Stimulated activated naive CD8-positive, alpha-beta T cell treated with anti-CD3 and anti-CD28 coated beads, Interleukin-15, Interleukin-2, amounts not matched to agents 100 ng/mL and 50 ng/mL, for 24 hours (primary cell): ENCODE measurements at regions not wholly inside any gene's neighbourhood (a gene's known extent, or its start where the extent isn't known, plus 50 kb on each side); places are given as distances from the start of the nearest gene placed in this dataset.

Experiments
- H3K27ac Mint-ChIP-seq: one replicate; pipeline ENCODE4 v1.8.0; 2021; ENCODE audit warnings: mild to moderate bottlenecking, mixed read lengths
- H3K27me3 Mint-ChIP-seq: one replicate; pipeline ENCODE4 v1.8.0; 2021; ENCODE audit warnings: mixed read lengths
- H3K36me3 Mint-ChIP-seq: one replicate; pipeline ENCODE4 v1.8.0; 2021; ENCODE audit warnings: low read depth, mixed read lengths
- H3K4me1 Mint-ChIP-seq: one replicate; pipeline ENCODE4 v1.8.0; 2021; ENCODE audit warnings: low read depth, mixed read lengths
- H3K4me3 Mint-ChIP-seq: one replicate; pipeline ENCODE4 v1.8.0; 2021; ENCODE audit warnings: mild to moderate bottlenecking, mixed read lengths
- H3K9me3 Mint-ChIP-seq: one replicate; pipeline ENCODE4 v1.8.0; 2021; ENCODE audit warnings: mixed read lengths

GRCh38 chr18:55764386-55764785 lies 176.4 kb upstream of the TCF4 start:
- Mint-ChIP-seq H3K4me1 (no peaks in the 10 kb centered on the region), H3K4me3 (no peak overlapping the region), H3K9me3 (no peaks in the 10 kb centered on the region), H3K27ac (no peak overlapping the region), H3K27me3 (no peaks in the 10 kb centered on the region), H3K36me3 (no peaks in the 10 kb centered on the region)

DNA sequence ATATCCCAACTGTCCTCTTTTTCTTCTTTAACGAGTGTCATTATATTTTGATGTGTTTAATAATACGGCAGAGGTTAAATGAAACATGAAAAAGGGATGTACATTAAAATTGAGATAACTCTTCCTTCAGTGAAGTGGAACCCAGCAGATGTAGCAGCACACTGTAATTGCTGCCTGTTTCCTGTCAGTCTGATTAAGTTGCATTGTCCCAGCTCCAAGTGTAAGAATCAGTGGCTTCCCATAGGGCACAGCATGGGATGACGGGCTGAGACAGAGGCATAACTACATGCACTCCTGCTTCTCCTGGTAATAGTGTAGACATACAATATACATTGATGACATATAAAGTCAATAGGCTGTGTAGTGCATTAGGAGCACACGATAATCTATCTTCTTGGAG lies 175.8 kb upstream of the TCF4 start:
- Mint-ChIP-seq H3K36me3 (no peaks in the 10 kb centered on the region), H3K4me3 (no peak overlapping the region), H3K9me3 (peaks cover 3% of the 10 kb centered on the region), H3K27me3 (no peaks in the 10 kb centered on the region), H3K27ac (no peak overlapping the region), H3K4me1 (no peaks in the 10 kb centered on the region)

- Mint-ChIP-seq H3K36me3 (no peaks in the 10 kb centered on the region), H3K9me3 (peaks cover 3% of the 10 kb centered on the region), H3K4me3 (no peak overlapping the region), H3K27me3 (no peaks in the 10 kb centered on the region), H3K27ac (no peak overlapping the region), H3K4me1 (no peaks in the 10 kb centered on the region)
Measured at GRCh38 chr18:55763298-55763697, 175.3 kb upstream of the TCF4 start.

GRCh38 chr18:55762424-55762823 lies 174.4 kb upstream of the TCF4 start:
- peaks cover 3% of the 10 kb centered on the region for H3K9me3 Mint-ChIP-seq
- no peaks in the 10 kb centered on the region for H3K27me3 Mint-ChIP-seq
- H3K4me1 Mint-ChIP-seq: no peaks in the 10 kb centered on the region
- no peak overlapping the region for H3K4me3 Mint-ChIP-seq
- H3K36me3 Mint-ChIP-seq: no peaks in the 10 kb centered on the region
- H3K27ac Mint-ChIP-seq: no peak overlapping the region

- Mint-ChIP-seq H3K4me3 (no peak overlapping the region), H3K27me3 (peaks cover 2% of the 10 kb centered on the region), H3K36me3 (no peaks in the 10 kb centered on the region), H3K9me3 (no peaks in the 10 kb centered on the region), H3K4me1 (no peaks in the 10 kb centered on the region), H3K27ac (no peak overlapping the region)
Measured at GRCh38 chr18:55753643-55754263, 165.8 kb upstream of the TCF4 start.

DNA sequence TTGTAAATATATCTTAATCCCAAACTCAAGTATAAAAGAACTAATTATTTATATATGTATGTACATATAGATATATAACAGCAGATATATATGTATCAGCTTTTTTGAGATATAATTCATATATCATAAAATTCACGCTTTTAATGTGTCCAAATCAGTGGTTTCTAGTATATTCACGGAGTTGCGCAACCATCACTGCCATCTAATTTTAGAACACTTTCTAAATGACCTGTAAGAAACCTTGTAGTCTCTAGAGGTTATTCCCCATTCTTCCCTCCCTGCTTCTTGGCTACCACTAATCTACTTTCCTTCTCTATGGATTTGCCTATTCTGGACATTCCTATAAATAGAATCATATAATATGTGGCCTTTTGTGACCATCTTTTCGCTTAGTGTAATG lies 163.5 kb upstream of the TCF4 start:
- Mint-ChIP-seq H3K9me3 (no peaks in the 10 kb centered on the region), H3K27ac (no peak overlapping the region), H3K27me3 (peaks cover 4% of the 10 kb centered on the region), H3K4me3 (no peak overlapping the region), H3K4me1 (no peaks in the 10 kb centered on the region), H3K36me3 (no peaks in the 10 kb centered on the region)

GRCh38 chr18:55748227-55748738 lies 160.3 kb upstream of the TCF4 start:
- Mint-ChIP-seq H3K9me3 (no peaks in the 10 kb centered on the region), H3K27me3 (peaks cover 4% of the 10 kb centered on the region), H3K4me3 (no peak overlapping the region), H3K27ac (no peak overlapping the region), H3K36me3 (no peaks in the 10 kb centered on the region), H3K4me1 (no peaks in the 10 kb centered on the region)

DNA sequence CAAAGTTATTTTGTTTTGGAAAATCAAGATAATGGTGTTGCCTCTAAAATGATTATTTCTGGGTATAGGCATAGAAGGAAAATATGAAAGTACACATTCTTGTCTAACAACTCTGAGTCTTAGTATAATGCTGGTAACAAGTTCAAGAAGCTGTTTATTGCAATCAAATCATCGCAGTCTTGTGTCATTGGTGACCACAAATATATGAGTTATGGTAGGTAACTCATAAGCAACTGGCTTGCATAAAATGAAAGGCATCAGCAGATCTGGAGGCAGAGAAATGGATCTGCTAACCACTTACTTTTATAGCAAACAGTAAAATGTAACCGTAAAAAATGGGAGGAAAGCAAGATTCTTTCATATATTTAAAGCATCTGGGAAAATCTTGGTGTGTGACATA lies 156.2 kb upstream of the TCF4 start:
- Mint-ChIP-seq H3K9me3 (no peaks in the 10 kb centered on the region), H3K4me1 (no peaks in the 10 kb centered on the region), H3K27me3 (peaks cover 4% of the 10 kb centered on the region), H3K27ac (no peak overlapping the region), H3K4me3 (no peak overlapping the region), H3K36me3 (no peaks in the 10 kb centered on the region)

DNA sequence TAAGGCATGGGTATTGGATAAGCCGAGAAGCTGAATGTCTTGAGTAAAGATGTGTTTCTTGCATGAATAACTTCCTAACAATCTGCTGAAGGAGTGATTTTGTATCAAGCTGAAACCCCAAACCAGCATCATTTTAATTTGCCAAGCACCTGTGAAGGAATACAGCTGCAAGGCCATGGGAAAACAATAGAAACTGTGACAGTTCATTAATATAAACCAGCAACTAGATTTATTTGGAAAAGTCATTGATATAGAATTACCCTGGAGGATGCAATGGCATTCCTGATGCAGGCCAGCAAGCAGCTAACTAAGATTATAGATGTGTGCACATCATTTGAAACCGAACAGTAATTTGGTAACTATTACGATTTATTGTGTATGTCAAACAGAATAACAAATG lies 155.7 kb upstream of the TCF4 start:
- Mint-ChIP-seq H3K4me3 (no peak overlapping the region), H3K9me3 (no peaks in the 10 kb centered on the region), H3K27me3 (peaks cover 2% of the 10 kb centered on the region), H3K36me3 (no peaks in the 10 kb centered on the region), H3K27ac (no peak overlapping the region), H3K4me1 (no peaks in the 10 kb centered on the region)

DNA sequence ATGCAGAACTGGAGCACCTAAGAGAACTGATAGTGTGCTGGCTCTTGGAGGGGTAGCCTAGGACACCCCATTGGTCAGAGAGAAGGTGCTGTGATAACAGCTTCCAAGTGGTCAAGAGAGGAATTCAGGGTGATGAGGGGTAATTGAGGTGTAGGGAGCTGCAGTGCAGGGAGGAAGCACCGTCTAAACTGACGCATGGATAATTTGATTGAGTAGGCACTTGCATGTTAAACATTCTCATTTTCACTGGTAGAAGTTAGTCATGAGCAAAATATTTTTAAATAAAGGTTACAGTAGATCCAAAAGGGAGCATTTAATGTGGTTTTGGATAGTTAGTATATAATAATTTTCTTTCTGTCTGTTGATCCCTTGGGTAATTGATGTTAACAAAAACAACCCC lies 155.1 kb upstream of the TCF4 start:
- Mint-ChIP-seq H3K4me1 (no peaks in the 10 kb centered on the region), H3K9me3 (no peaks in the 10 kb centered on the region), H3K4me3 (no peak overlapping the region), H3K27ac (no peak overlapping the region), H3K27me3 (no peaks in the 10 kb centered on the region), H3K36me3 (no peaks in the 10 kb centered on the region)

GRCh38 chr18:55739488-55739887 lies 151.5 kb upstream of the TCF4 start:
- Mint-ChIP-seq H3K4me3 (no peak overlapping the region), H3K27me3 (no peaks in the 10 kb centered on the region), H3K9me3 (no peaks in the 10 kb centered on the region), H3K36me3 (no peaks in the 10 kb centered on the region), H3K27ac (no peak overlapping the region), H3K4me1 (no peaks in the 10 kb centered on the region)

GRCh38 chr18:55738483-55739114 lies 150.6 kb upstream of the TCF4 start:
- no peak overlapping the region for H3K4me3 Mint-ChIP-seq
- H3K27ac Mint-ChIP-seq: no peak overlapping the region
- no peaks in the 10 kb centered on the region for H3K9me3 Mint-ChIP-seq
- H3K27me3 Mint-ChIP-seq: no peaks in the 10 kb centered on the region
- no peaks in the 10 kb centered on the region for H3K36me3 Mint-ChIP-seq
- no peaks in the 10 kb centered on the region for H3K4me1 Mint-ChIP-seq

DNA sequence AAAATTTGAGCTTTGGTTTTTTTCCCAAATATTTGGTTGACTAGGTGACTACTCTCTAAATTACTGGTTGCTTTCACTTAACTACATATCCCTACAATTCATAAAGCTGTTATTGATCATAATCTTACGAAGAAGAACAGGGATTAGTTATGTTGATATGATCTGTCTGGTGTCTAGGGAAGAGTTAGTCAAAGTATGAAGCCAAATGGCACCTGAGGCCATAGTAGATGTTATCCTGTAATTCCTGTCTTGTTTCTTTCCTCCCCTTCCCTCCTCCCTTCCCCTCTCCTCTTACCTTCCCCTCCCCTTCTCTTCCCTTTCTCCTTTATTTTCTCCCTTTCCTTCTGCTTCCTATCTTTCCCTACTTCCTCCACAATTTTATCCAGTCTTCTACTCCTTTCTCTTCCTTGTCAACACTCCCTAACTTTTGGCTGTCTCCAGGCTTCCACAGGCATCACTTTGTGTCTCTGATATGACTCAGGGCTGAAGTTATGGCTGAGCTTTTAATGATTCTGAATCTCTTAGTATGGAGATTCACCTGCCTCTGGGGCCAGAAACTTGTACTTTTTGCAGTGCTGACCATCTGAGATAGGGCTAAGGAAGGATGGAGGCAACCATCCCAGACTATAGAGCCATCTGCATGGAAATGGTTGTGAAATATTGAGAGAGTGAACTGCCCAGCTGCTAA lies 149.9 kb upstream of the TCF4 start:
- Mint-ChIP-seq H3K4me3 (no peak overlapping the region), H3K4me1 (no peaks in the 10 kb centered on the region), H3K27ac (no peak overlapping the region), H3K36me3 (no peaks in the 10 kb centered on the region), H3K9me3 (no peaks in the 10 kb centered on the region), H3K27me3 (no peaks in the 10 kb centered on the region)

DNA sequence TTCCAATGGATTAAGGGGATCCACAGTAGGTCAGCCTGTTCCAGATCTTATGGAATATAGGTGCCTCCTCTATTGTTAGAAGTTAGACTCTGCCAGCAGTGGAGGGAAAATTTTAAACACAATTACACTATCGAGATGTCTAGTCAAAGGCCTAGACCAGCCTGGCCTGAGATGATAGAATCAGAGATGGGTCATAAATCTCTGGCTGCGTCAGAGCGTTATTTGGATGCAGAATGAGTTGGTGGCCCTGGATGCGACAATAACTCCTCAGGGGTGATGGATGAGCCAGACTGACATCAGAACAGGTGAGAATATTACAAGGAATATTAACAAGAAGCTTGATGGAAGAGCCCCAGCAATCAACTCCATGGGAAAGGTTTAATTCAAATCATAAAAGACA lies 149.3 kb upstream of the TCF4 start:
- no peaks in the 10 kb centered on the region for H3K9me3 Mint-ChIP-seq
- H3K27me3 Mint-ChIP-seq: no peaks in the 10 kb centered on the region
- H3K27ac Mint-ChIP-seq: no peak overlapping the region
- no peaks in the 10 kb centered on the region for H3K4me1 Mint-ChIP-seq
- H3K36me3 Mint-ChIP-seq: no peaks in the 10 kb centered on the region
- no peak overlapping the region for H3K4me3 Mint-ChIP-seq

DNA sequence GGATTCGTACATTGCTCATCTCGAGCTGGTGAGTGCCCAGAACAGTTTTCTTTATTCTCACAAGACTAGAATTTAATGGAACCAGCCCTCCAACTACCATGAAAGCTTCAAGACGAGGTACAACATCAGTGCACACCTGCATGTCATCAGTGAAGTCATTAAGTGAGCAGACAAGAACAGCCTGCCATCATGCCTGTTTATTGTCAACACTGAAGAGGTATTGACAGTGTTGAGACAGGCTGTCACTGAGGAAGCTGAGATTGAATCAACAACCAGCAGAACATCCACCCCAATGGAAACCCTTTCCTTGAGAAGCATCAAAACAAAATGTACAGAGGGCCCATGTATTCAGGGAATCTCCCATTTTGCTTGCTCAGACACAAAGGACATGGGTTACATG lies 148.0 kb upstream of the TCF4 start:
- H3K27ac Mint-ChIP-seq: no peak overlapping the region
- no peaks in the 10 kb centered on the region for H3K9me3 Mint-ChIP-seq
- H3K36me3 Mint-ChIP-seq: no peaks in the 10 kb centered on the region
- H3K4me1 Mint-ChIP-seq: no peaks in the 10 kb centered on the region
- no peak overlapping the region for H3K4me3 Mint-ChIP-seq
- H3K27me3 Mint-ChIP-seq: no peaks in the 10 kb centered on the region
